ENCODE measurements at regions not wholly inside any gene's neighbourhood (a gene's known extent, or its start where the extent isn't known, plus 50 kb on each side); places are given as distances from the start of the nearest gene placed in this dataset.

DNA sequence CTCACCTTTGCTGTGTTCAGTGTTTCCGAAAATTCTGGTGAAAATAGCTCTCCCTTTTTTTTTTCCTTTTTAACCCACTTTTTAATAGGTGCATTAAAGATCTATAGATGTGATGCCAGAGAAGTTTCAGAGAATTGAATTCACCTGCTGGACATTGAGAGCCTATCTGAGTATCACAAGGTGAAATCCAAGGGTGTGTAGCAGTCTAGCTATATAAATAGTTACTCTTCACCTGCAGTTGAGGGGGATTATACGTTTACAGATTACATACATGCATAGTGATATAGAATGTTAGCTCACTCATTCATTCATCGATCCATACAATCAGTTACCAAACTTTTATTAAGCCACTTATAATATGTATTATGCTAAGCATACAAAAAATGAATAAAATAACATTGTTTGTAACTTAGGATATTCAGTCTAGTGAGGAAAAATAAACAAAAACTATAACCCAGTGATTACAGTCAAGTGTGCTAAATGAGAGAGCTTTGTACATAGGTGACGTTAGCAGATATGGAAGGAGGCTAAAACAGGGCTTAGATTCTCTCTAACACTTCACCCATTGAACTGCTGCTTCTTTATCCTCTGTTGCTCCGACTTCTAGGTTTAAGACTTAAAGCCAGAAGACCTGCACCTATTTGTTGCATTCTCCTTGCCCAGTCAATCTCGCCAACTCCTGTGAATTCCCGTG lies 769.0 kb downstream of the STIM2 start:
- TF ChIP-seq, protein P1, sequence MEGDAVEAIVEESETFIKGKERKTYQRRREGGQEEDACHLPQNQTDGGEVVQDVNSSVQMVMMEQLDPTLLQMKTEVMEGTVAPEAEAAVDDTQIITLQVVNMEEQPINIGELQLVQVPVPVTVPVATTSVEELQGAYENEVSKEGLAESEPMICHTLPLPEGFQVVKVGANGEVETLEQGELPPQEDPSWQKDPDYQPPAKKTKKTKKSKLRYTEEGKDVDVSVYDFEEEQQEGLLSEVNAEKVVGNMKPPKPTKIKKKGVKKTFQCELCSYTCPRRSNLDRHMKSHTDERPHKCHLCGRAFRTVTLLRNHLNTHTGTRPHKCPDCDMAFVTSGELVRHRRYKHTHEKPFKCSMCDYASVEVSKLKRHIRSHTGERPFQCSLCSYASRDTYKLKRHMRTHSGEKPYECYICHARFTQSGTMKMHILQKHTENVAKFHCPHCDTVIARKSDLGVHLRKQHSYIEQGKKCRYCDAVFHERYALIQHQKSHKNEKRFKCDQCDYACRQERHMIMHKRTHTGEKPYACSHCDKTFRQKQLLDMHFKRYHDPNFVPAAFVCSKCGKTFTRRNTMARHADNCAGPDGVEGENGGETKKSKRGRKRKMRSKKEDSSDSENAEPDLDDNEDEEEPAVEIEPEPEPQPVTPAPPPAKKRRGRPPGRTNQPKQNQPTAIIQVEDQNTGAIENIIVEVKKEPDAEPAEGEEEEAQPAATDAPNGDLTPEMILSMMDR (IDR thresholded peaks at IDR 0.05) = no peak
- TF ChIP-seq POLR2A (IDR thresholded peaks at IDR 0.05) = no peak

Data from tibial nerve (tissue), 3 donors.